VCaP (cell line): ENCODE measurements at regions not wholly inside any gene's neighbourhood (a gene's known extent, or its start where the extent isn't known, plus 50 kb on each side); places are given as distances from the start of the nearest gene placed in this dataset.

Experiments
- H3K27ac ChIP-seq: fragments of 450-650 bp; 2 replicates; pipeline ENCODE4 v1.5.1; 2017
- CTCF ChIP-seq: fragments of 450-650 bp; conservative IDR thresholded peaks from 2 replicates; pipeline ENCODE4 v1.5.1; 2017; ENCODE audit warnings: mild to moderate bottlenecking, moderate library complexity

- H3K27ac ChIP-seq = no peak overlapping the region
- no peak for TF ChIP-seq CTCF
Observed at GRCh38 chr14:101242442-101243385, 318.6 kb upstream of the DIO3 start.

- no peak for TF ChIP-seq CTCF
- H3K27ac ChIP-seq = no peak overlapping the region
Observed at GRCh38 chr14:101243587-101244338, 317.5 kb upstream of the DIO3 start.

- no peak overlapping the region for H3K27ac ChIP-seq
- no peak for TF ChIP-seq CTCF
Observed at GRCh38 chr14:101246894-101247841, 314.1 kb upstream of the DIO3 start.

DNA sequence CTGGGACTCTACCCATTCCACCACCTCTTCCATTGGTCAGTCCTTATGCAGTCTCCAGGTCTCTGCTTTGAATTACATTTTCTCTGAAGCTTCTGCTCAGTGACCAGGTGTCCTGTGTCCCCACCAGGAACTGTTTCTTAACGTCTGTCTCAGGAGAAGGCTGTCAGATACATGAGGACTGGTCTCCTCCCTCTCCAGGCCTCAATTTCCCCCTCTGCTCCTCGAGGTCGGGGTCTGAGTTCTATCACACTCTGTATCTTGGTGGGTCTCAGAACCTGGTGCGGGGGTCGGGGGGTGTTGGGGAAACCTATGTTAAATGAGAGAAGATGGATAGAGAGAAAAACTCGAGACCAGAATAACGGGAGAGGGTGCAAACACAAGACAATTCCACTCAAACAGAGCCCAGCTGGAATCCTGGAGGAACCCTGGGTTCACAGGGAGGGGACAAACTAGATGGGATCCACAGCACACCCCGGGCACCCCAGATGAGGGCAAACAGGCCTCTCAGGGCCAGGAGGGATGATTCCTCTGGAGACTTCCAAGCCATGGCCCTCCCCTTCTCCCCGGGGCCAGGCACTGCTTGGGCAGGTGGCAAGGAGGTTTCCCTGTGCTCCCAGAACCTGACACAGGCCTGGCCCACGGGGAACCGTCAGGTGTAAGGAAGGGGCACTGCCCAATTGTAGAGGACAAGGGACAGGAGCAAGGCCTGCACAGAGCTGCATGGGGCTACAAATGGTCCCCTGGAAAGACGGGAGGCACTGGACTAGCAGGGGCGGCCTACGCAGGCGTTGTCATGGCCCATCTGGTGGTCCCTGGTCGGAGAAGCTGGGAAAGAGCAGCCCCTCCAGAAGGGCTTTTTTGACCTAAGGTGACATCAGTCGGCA is 313.2 kb upstream of the DIO3 start:
- no peak for TF ChIP-seq CTCF
- no peak overlapping the region for H3K27ac ChIP-seq

DNA sequence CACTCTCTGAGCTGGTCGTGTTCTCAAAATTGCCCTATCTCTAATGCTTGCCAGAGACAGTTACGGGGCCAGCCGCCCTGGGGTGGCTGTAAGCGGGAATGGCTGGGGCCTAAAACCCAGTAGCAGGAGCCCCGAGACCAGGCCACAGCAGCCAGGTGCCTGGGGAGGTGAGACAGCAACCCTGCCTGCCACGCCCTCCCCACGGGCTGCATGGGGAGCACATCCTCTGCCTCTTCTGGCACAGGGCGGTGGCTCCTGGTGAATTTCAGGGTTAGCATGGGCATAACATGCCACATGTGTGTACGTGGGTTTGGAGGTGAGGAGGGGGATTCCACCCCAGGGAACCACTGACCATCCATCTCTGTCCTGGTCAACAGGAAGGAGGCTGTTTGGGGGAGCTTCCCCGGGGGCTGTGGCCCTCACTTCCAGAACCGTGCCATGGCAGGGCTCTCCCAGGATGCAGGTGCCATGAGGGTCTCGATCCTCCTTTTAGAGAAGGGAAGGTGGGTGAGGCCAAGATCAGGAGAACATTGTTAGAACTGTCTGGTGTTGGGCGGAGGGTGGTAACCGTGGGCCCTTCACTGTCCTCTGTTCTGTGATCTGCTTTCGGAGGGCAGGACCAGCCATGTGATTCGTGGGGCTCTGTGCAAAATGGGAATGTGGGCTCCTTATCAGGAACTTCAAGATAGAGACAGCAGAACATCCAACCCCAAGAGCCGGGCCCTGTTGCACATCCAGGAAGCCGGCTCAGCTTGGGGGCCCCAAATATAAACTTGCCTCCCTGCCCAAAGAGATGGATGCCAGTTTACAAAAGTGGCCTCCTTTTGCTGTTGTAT is 312.2 kb upstream of the DIO3 start:
- no peak for TF ChIP-seq CTCF
- no peak overlapping the region for H3K27ac ChIP-seq

GRCh38 chr14:101249676-101250036 is 311.6 kb upstream of the DIO3 start:
- no peak for TF ChIP-seq CTCF

More at GRCh38 chr14:101249676-101250036, 311.6 kb upstream of the DIO3 start:
- no peak overlapping the region for H3K27ac ChIP-seq
